Heart left ventricle (tissue), 16 donors: ENCODE measurements at regions not wholly inside any gene's neighbourhood (a gene's known extent, or its start where the extent isn't known, plus 50 kb on each side); places are given as distances from the start of the nearest gene placed in this dataset.

Source experiments
- ATAC-seq, 4 donors: fragments of 200-7000 bp; cut with Tn5 transposase; one replicate each; pipeline ENCODE4 v1.9.1; 2020 to 2022; ENCODE audit warnings: moderate library complexity in 4 of 4, mild to moderate bottlenecking in 3 of 4, moderate number of reproducible peaks in 1 of 4
- DNase-seq, 5 donors: peaks; one replicate each; pipeline ENCODE4 v3.0.0-alpha.2; 2020
- H3K27ac ChIP-seq, 12 donors: fragments of 200-600 bp; sonication (generic) in 4 of 12; one replicate each; pipeline versions ENCODE4 v1.5.0 to v1.8.0; 2016 to 2022; ENCODE audit warnings: mild to moderate bottlenecking in 2 of 12
- H3K27me3 ChIP-seq, 9 donors: fragments of 200-600 bp; sonication (generic) in 2 of 9; one replicate each; pipeline versions ENCODE4 v1.5.1 to v1.8.0; 2016 to 2022; ENCODE audit warnings: mild to moderate bottlenecking in 3 of 9
- H3K36me3 ChIP-seq, 9 donors: fragments of 200-600 bp; sonication (generic) in 2 of 9; one replicate each; pipeline versions ENCODE4 v1.5.0 to v1.8.0; 2018 to 2022; ENCODE audit warnings: mild to moderate bottlenecking in 2 of 9
- H3K4me1 ChIP-seq, 12 donors: fragments of 200-600 bp; sonication (generic) in 4 of 12; one replicate each; pipeline versions ENCODE4 v1.5.0 to v1.8.0; 2016 to 2022; ENCODE audit warnings: mild to moderate bottlenecking in 3 of 12
- H3K4me3 ChIP-seq, 12 donors: fragments of 200-600 bp; sonication (generic) in 4 of 12; one replicate each; pipeline versions ENCODE4 v1.5.0 to v1.8.0; 2017 to 2022; ENCODE audit warnings: mild to moderate bottlenecking in 9 of 12, moderate library complexity in 4 of 12
- H3K9me3 ChIP-seq, 12 donors: fragments of 200-600 bp; sonication (generic) in 4 of 12; one replicate each; pipeline versions ENCODE4 v1.5.0 to v1.8.0; 2016 to 2022; ENCODE audit warnings: mild to moderate bottlenecking in 1 of 12
- CTCF ChIP-seq, 12 donors: fragments of 200-600 bp; sonication (generic) in 4 of 12; IDR thresholded peaks; one replicate each; pipeline versions ENCODE4 v1.5.0 to v1.8.0; 2018 to 2022; ENCODE audit warnings: antibody characterized with exemption in 12 of 12, mild to moderate bottlenecking in 5 of 12
- POLR2A ChIP-seq, 2 donors: fragments of 450-650 bp; IDR thresholded peaks; one replicate each; pipeline ENCODE4 v1.6.1; 2017; ENCODE audit warnings: antibody characterized with exemption in 2 of 2, mild to moderate bottlenecking in 2 of 2, moderate library complexity in 2 of 2
- WGBS, 4 donors: extraction: QIAGEN DNeasy Blood & Tissue Kit in 2 of 4; methylation state at CpG; one replicate each; pipeline versions ENCODE4 v1.1.5 to v1.1.7; 2013 to 2018; 5-methylcytosine and 5-hydroxymethylcytosine counted together
- intact Hi-C, 10 donors: fragments of 100-400 bp; cut with DNase I; formaldehyde crosslinking; loops; one replicate each; pipeline versions ENCODE4 v1.11.1 to v1.14.2; 2022
- donor health status: ischemic (EF 13 %, LVEDD 7.1; RV severe dilation, severe dysfunction).
- donor health status: healthy with polysubstance abuse.
- donor health status: DM: no; HTN: yes; CAD: no.
- donor health status: DM: no; HTN: no; CAD: no.
- donor health status: ischemic (EF 25% LVEDD 6.9; RV normal size, moderate dysfunction).
- donor health status: ischemic (EF 25% LVEDD 5.7; RV mildly dilated, moderate dysfunction).
- donor health status: healthy.
- donor health status: DM: yes; HTN: yes; CAD: no.
- donor health status: ischemic (EF 35%, LVEDD 5.7; RV mildly dilated, moderate dysfunction).
- donor health status: nonischemic (EF 11% LVEDD 7.7; RV severe dilation, severe dysfunction).
- donor health status: DM: yes; HTN: yes; CAD: no.
- donor health status: PGD.
- donor health status: ischemic (EF 29% LVEDD 5.4; RV normal size, mild dysfunction).
- donor health status: nonischemic (EF 23%, LVEDD 6.1; RV moderate dilation, normal function).

- Histone ChIP-seq H3K36me3 (no peaks in the 10 kb centered on the region), H3K4me3 (no peak overlapping the region), H3K27ac (no peak overlapping the region), H3K27me3 (no peaks in the 10 kb centered on the region), H3K4me1 (peaks cover 0 to 16% (median 0%) of the 10 kb centered on the region in 12 donors), H3K9me3 (no peaks in the 10 kb centered on the region)
- no peak for ATAC-seq
- WGBS, 4 donors: 59 to 63% (median 59%) methylated on average over 6 of the region's 6 CpGs
- DNase-seq: no peak
- intact Hi-C loops: loop anchor here in 1 of 10 donors (5.0 kb wide), 1 partner anchor 48 kb away; no protein-coding TSS in a partner anchor
- TF ChIP-seq CTCF (IDR thresholded peaks at IDR 0.05) (no peak), POLR2A (IDR thresholded peaks at IDR 0.05) (no peak)
Measured at GRCh38 chr11:128240546-128240945, 346.8 kb downstream of the ETS1 start.

- peaks cover 0 to 16% (median 0%) of the 10 kb centered on the region in 12 donors for H3K4me1 ChIP-seq
- peak overlapping the region in 1 of 12 donors; percentile 65 for H3K27ac ChIP-seq
- WGBS, 4 donors: 78 to 86% (median 83%) methylated on average over 4 of the region's 4 CpGs
- no peaks in the 10 kb centered on the region for H3K36me3 ChIP-seq
- no peaks in the 10 kb centered on the region for H3K9me3 ChIP-seq
- H3K4me3 ChIP-seq: no peak overlapping the region
- no peak for ATAC-seq
- no peak for DNase-seq
- TF ChIP-seq CTCF (IDR thresholded peaks at IDR 0.05) (no peak), POLR2A (IDR thresholded peaks at IDR 0.05) (no peak)
- intact Hi-C loops: no loop called here
- no peaks in the 10 kb centered on the region for H3K27me3 ChIP-seq
Measured at GRCh38 chr11:128239306-128239705, 348.1 kb downstream of the ETS1 start.

- H3K4me1 ChIP-seq: peaks cover 0 to 16% (median 0%) of the 10 kb centered on the region in 12 donors
- H3K36me3 ChIP-seq: no peaks in the 10 kb centered on the region
- peak overlapping the region in 1 of 12 donors; percentile 65 for H3K27ac ChIP-seq
- no peak for ATAC-seq
- H3K9me3 ChIP-seq: no peaks in the 10 kb centered on the region
- TF ChIP-seq POLR2A (IDR thresholded peaks at IDR 0.05) (no peak), CTCF (IDR thresholded peaks at IDR 0.05) (no peak)
- intact Hi-C loops: no loop called here
- no peaks in the 10 kb centered on the region for H3K27me3 ChIP-seq
- no peak overlapping the region for H3K4me3 ChIP-seq
- WGBS, 4 donors: 58 to 75% (median 65%) methylated on average over 1 of the region's 1 CpG
- DNase-seq: no peak
Measured at GRCh38 chr11:128238521-128239265, 348.7 kb downstream of the ETS1 start.

GRCh38 chr11:128236506-128237498 lies 350.6 kb downstream of the ETS1 start:
- TF ChIP-seq POLR2A (IDR thresholded peaks at IDR 0.05) (no peak), CTCF (IDR thresholded peaks at IDR 0.05) (no peak)
- Histone ChIP-seq H3K27ac (no peak overlapping the region), H3K4me1 (peaks cover 0 to 16% (median 0%) of the 10 kb centered on the region in 12 donors), H3K27me3 (no peaks in the 10 kb centered on the region), H3K36me3 (no peaks in the 10 kb centered on the region), H3K9me3 (no peaks in the 10 kb centered on the region), H3K4me3 (no peak overlapping the region)
- DNase-seq (no peak), ATAC-seq (no peak)
- 81 to 96% (median 95%) methylated on average over 33 to 49 of the region's 49 CpGs for WGBS, 4 donors
- intact Hi-C loops: no loop called here
